PC-9 (cell line): ENCODE measurements at regions not wholly inside any gene's neighbourhood (a gene's known extent, or its start where the extent isn't known, plus 50 kb on each side); places are given as distances from the start of the nearest gene placed in this dataset.

Source experiments
- EZH2 ChIP-seq: fragments of 200-600 bp; sonication (generic); IDR thresholded peaks from 2 replicates; pipeline ENCODE4 v1.8.0; 2017; ENCODE audit warnings: antibody characterized with exemption, low read depth
- TF ChIP-seq, protein P1 (sequence below): fragments of 200-600 bp; sonication (generic); conservative IDR thresholded peaks from 2 replicates; pipeline ENCODE4 v1.6.1; 2017; ENCODE audit warnings: mixed run types, antibody characterized with exemption, mild to moderate bottlenecking, moderate library complexity

DNA sequence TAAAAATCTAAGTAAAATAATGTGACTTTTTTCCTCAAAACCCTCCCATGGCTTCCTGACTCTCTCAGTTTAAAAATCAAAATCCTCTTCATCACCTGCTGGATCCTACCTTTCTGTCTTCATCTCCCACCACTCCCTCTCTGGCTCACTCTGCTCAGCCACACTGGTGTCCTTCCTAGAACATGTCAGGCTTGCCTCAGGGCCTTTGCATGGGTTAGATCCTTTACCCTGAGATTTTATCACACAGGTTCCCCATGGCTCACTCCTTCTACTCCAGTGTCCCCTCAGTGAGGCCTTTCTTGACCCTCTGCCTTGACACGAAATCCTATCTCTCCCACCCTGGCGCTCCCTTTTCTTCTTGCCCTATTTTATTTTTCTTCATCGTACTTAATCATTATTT is 141.8 kb downstream of the RPL22L1 start:
- TF ChIP-seq, protein P1, sequence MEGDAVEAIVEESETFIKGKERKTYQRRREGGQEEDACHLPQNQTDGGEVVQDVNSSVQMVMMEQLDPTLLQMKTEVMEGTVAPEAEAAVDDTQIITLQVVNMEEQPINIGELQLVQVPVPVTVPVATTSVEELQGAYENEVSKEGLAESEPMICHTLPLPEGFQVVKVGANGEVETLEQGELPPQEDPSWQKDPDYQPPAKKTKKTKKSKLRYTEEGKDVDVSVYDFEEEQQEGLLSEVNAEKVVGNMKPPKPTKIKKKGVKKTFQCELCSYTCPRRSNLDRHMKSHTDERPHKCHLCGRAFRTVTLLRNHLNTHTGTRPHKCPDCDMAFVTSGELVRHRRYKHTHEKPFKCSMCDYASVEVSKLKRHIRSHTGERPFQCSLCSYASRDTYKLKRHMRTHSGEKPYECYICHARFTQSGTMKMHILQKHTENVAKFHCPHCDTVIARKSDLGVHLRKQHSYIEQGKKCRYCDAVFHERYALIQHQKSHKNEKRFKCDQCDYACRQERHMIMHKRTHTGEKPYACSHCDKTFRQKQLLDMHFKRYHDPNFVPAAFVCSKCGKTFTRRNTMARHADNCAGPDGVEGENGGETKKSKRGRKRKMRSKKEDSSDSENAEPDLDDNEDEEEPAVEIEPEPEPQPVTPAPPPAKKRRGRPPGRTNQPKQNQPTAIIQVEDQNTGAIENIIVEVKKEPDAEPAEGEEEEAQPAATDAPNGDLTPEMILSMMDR, result no peak
- TF ChIP-seq EZH2, result no peak
